ENCODE measurements at regions not wholly inside any gene's neighbourhood (a gene's known extent, or its start where the extent isn't known, plus 50 kb on each side); places are given as distances from the start of the nearest gene placed in this dataset.

- Histone ChIP-seq H3K27ac (no peak overlapping the region), H3K4me3 (no peak overlapping the region), H3K9me3 (no peaks in the 10 kb centered on the region), H3K4me2 (no peak overlapping the region), H3K4me1 (no peaks in the 10 kb centered on the region)
- POLR2A ChIA-PET: no interaction called here
- WGBS (ENCODE audit: missing lambda C conversion rate): 57% methylated on average over 5 of the region's 10 CpGs
- ATAC-seq (no peak), FAIRE-seq (no peak), DNase-seq (ENCODE audit: low read depth in 1 of 2, low spot score in 1 of 2) (no peak)
- CTCF ChIA-PET: interaction anchor here (1.5 kb wide), 1 partner anchor 121 kb away, joined by 4 read pairs; no protein-coding TSS in a partner anchor
- TF ChIP-seq E2F6 (IDR thresholded peaks at IDR 0.05; ENCODE audit: borderline replicate concordance, low read depth) (no peak), MAX (IDR thresholded peaks at IDR 0.05) (no peak), HEYL (CRISPR knock-in tag; IDR thresholded peaks at IDR 0.05) (no peak), FOXS1 (CRISPR knock-in tag; IDR thresholded peaks at IDR 0.05) (no peak), MAZ (IDR thresholded peaks at IDR 0.05; ENCODE audit: borderline replicate concordance, low read depth, low read length) (no peak)
Observed at GRCh38 chr6:166830891-166831363, 125.4 kb downstream of the RNASET2 start.

GRCh38 chr6:166830185-166830890, 126.0 kb downstream of the RNASET2 start:
- ChIA-PET POLR2A (no interaction called here), CTCF (interaction anchor here (1.5 kb wide), 1 partner anchor 122 kb away, joined by 4 read pairs; no protein-coding TSS in a partner anchor)
- WGBS (ENCODE audit: missing lambda C conversion rate): 34% methylated on average over 5 of the region's 8 CpGs
- FAIRE-seq (no peak), ATAC-seq (no peak), DNase-seq (ENCODE audit: low read depth in 1 of 2, low spot score in 1 of 2) (no peak)
- TF ChIP-seq MAX (IDR thresholded peaks at IDR 0.05) (no peak), CBX8 (IDR thresholded peaks at IDR 0.05) (no peak), EHF (CRISPR knock-in tag; IDR thresholded peaks at IDR 0.05) (no peak), ELK1 (IDR thresholded peaks at IDR 0.05; ENCODE audit: low read depth, low read length) (no peak), HEYL (CRISPR knock-in tag; IDR thresholded peaks at IDR 0.05) (no peak), CHD2 (IDR thresholded peaks at IDR 0.05; ENCODE audit: low read length, partially characterized antibody) (no peak), EHMT2 (IDR thresholded peaks at IDR 0.05; ENCODE audit: low read depth) (no peak), POLR2A (IDR thresholded peaks at IDR 0.05; ENCODE audit: low read length) (no peak), MAZ (IDR thresholded peaks at IDR 0.05; ENCODE audit: borderline replicate concordance, low read depth, low read length) (no peak), REST (IDR thresholded peaks at IDR 0.05) (no peak), RFX5 (IDR thresholded peaks at IDR 0.05) (no peak), CTCF (IDR thresholded peaks at IDR 0.05) (no peak), BCL3 (IDR thresholded peaks at IDR 0.05) (no peak), GATA3 (IDR thresholded peaks at IDR 0.05; ENCODE audit: borderline replicate concordance) (no peak), USF2 (IDR thresholded peaks at IDR 0.05) (no peak), JUN (IDR thresholded peaks at IDR 0.05) (no peak), PBX3 (IDR thresholded peaks at IDR 0.05) (no peak), SREBF2 (IDR thresholded peaks at IDR 0.05) (no peak), HES2 (IDR thresholded peaks at IDR 0.05) (no peak), HMGXB4 (CRISPR knock-in tag; IDR thresholded peaks at IDR 0.05; ENCODE audit: borderline replicate concordance) (no peak)
- Histone ChIP-seq H3K9me3 (no peaks in the 10 kb centered on the region), H3K4me1 (no peaks in the 10 kb centered on the region), H3K27ac (no peak overlapping the region), H3K4me3 (no peak overlapping the region), H3K4me2 (no peak overlapping the region)

All from A549 (cell line).